ENCODE measurements at regions not wholly inside any gene's neighbourhood (a gene's known extent, or its start where the extent isn't known, plus 50 kb on each side); places are given as distances from the start of the nearest gene placed in this dataset.

DNA sequence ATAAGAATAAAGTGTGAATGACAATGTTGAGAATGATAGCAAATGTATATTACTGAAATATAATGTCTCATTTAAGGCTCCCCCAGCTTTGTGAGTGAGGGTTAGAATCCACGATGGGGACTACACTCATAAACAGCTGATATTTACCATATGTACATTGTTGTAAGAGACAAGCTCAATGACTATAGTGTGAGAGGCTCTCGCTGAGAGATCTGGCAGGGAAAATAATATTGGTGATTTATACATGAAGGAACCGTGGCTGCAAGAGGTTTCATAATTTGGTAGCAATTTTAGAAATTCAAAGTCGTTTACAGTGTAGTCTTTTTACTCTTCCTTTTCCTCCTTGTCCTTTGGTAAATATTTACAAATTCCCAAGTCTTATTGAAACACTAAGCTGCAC is 342.2 kb upstream of the AKR1E2 start:
- TF ChIP-seq, protein P1, sequence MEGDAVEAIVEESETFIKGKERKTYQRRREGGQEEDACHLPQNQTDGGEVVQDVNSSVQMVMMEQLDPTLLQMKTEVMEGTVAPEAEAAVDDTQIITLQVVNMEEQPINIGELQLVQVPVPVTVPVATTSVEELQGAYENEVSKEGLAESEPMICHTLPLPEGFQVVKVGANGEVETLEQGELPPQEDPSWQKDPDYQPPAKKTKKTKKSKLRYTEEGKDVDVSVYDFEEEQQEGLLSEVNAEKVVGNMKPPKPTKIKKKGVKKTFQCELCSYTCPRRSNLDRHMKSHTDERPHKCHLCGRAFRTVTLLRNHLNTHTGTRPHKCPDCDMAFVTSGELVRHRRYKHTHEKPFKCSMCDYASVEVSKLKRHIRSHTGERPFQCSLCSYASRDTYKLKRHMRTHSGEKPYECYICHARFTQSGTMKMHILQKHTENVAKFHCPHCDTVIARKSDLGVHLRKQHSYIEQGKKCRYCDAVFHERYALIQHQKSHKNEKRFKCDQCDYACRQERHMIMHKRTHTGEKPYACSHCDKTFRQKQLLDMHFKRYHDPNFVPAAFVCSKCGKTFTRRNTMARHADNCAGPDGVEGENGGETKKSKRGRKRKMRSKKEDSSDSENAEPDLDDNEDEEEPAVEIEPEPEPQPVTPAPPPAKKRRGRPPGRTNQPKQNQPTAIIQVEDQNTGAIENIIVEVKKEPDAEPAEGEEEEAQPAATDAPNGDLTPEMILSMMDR (IDR thresholded peaks at IDR 0.05), result no peak
- TF ChIP-seq EZH2 (IDR thresholded peaks at IDR 0.05; ENCODE audit: borderline replicate concordance, insufficient read depth, low read depth, low read length, poor library complexity, severe bottlenecking), result no peak

Data from B cell (primary cell).